NCI-H2107 treated with DMSO at 0.1 percent for 48 hours (cell line): ENCODE measurements at regions not wholly inside any gene's neighbourhood (a gene's known extent, or its start where the extent isn't known, plus 50 kb on each side); places are given as distances from the start of the nearest gene placed in this dataset.
"Not testable (repeated sequence)": the region's sequence is repeated elsewhere in the genome, so short reads cannot be mapped to it uniquely, and the experiment has no call there.

Experiments
- DNase-seq: peaks from one replicate; lab custom pipeline; 2025; ENCODE audit not compliant: unreplicated experiment; lab: John Stamatoyannopoulos, UW

DNA sequence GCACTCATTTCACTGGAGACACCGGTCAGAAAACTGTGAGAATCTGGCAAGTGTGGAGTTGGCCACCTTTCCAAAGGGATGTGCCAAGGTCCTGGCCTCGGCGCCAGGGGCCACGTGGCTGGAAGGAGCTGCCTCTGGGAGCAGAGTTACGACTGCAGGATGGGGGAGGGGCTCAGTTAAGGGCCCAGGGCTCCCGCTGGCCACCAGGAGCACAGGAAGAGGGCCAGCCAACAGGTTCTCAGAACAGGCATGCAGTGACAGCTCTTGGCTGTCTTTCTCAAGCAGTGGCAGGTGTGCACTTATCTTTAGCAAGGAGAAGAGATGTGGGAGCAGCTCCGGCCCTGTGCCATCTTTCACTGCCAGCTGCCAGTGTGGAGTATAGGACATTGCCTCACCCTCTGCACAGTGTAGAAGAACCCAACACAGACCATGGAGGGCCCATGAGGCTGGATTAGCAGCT, 115.9 kb upstream of the RBPJ start:
- no peak for DNase-seq

DNA sequence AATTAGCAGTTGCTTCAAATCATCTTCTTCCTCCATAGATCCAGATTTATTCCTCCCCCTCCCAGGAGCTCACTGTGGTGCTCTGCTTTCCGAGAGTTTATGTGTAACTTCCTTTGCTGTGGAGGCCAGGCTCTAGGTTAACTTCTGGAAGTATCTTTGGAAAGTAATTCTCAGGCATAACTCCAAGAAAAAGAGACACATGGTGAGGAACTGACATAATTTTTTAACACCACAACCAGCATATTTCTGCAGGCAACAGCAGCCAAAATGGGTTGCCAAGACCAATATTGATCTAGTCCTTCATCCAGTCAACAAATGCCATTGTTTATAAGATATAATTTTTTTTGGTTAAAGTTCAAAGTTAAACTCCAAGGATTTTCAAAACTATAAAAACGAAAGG, 114.5 kb upstream of the RBPJ start:
- no peak for DNase-seq

DNA sequence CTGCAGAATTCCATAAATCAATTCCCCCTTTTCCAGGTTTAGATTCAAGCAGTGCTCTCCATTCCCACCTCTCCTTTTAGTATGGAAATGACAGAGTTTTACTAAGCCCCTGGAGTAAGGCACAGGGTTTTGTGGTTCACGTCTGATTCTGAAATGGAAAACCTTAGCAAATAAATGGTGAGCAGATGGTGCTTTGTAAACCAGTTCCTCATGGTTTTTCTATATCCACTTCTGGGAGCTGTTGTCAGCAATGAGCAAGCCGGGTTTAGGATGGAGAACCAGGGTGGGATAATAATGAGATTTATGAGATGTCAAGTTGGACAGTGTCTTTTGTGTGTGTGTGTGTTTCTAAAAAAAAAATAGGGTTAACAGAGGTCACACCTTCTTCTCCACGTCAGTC, 113.8 kb upstream of the RBPJ start:
- peak; percentile 40 for DNase-seq

DNA sequence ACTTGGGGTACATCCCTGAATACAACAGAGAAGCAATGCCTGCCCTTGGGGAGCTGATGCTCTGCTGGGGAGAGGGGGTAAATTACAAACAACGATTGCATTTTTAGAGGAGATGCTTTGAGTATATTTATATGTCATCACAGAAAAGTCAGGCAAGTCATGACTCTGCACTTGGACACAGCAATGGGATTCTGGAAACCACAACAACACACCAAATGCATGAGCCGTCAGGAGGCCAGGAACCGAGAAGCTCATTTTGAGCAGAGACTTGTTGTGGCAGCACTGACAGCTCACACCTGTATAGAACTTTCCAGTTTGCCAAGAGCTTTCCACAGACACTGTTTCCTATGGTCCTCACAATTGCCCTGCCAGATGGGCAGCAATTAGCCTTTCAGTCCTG, 113.2 kb upstream of the RBPJ start:
- no peak for DNase-seq

DNA sequence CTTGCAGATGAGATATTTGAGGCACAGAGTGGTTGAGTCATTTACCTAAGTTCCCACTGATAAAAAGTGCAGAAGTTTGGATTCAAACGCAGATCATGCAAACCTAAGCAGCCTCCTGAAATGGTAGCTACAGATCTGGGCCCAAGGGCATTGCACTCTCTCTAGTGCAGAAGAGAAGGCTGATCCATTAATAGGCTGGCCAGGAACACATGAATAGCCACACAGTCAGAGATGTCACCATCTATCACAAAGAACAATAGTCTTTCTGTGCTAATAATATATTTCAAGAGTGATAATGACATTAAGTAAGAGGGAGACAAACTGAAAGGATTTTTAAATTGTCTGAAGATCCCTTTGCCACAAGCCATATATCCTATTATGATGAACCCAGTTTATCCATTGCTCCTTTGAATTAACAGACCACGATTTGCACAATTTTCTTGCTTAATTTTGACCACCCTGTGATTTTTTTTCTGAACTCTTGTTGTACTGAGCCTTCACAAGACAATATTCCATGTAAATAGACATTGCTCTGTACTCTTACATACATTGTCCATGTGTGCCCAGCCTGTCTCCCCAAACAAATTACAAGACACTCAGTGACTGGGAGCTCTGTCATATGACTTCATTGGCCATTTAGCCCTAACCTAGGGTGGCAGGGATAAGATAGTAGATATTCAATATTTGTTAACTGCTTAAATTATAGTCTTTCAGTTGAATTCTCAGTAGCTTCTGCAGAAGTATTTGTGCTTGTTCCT, 112.4 kb upstream of the RBPJ start:
- DNase-seq: no peak

DNA sequence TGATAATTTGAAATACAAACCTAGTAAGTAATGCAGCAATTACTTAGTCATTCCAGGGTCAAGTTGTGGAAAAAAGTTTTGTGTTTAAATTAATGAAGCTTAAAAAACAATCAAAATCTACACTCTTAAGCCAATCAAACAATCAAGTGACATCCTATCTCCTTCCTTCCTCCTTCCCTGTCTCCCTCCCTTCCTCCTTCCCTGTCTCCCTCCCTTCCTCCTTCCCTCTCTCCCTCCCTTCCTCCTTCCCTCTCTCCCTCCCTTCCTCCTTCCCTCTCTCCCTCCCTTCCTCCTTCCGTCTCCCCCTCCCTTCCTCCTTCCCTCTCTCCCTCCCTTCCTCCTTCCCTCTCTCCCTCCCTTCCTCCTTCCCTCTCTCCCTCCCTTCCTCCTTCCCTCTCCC, 111.4 kb upstream of the RBPJ start:
- not testable (repeated sequence) for DNase-seq

DNA sequence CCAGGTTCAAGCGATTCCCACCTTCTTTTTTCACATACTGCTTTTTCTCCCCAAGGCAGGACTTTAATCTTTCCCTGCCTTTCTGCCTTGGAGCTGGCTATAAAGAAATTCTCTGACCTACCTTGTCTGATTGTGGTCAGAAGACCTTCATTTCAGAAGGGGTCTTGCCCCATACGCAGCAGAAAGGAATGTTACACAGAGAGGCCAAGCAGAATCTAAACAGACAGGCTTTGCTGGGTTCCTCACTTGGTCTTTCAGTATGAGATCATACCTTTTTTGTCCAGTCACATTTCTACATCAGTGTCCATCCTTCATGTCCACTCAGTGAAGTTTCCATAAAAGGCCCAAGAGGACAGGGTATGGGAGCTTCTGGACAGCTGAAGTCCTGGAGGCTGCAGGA, 108.3 kb upstream of the RBPJ start:
- no peak for DNase-seq

DNA sequence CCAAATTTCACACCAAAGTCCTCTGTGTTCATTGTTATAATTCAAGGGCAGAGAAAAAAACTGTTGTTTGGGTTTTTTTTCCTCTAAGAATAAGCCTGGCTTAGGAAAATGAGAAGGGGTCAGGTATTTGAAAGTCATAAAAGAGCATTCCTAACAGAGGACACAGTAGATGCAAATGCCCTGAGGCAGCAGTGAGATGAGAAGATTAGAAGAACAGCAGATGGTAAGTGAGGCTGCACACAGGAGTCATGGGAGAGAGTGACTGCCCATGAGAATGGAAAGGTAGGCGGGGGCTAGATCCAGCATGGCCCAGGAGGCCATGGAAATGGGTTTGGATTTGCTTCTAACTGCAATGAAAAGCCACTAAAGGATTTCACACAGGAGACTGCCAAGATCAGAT, 107.5 kb upstream of the RBPJ start:
- no peak for DNase-seq

DNA sequence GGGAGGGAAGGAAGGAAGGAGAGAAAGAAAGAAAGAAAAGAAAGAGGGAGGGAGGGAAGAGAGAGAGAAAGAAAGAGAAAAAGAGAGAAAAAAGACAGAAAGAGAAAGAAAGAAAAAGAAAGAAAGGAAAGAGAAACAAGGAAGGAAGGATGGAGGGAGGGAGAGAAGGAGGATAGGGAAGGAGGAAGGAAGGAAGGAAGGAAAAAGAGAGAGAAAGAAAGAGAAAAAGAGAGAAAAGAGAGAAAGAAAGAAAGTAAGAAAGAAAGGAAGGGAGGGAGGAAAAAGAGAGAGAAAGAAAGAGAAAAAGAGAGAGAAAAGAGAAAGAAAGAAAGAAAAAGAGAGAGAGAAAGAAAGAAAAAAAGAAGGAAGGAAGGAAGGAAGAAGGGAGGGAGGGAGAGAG, 105.8 kb upstream of the RBPJ start:
- no peak for DNase-seq

DNA sequence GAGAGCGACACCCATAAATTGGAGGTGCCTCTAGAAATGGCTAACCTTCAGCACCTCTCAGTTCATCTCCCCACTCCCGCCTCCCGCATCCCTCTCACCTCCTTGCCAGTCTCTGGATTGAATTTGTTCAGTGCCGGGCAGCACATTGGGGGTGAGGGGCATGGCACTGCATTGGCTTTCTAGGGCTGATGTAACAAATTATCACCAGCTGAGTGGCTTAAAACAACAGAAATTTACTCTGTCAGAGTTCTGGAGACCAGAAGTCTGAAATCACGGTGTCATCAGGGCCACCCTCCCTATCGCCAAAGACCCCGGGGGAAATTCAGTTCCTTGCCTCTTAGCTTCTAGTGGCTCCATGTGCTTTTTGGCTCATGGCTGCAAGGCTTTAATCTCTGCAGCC, 105.1 kb upstream of the RBPJ start:
- DNase-seq: no peak

DNA sequence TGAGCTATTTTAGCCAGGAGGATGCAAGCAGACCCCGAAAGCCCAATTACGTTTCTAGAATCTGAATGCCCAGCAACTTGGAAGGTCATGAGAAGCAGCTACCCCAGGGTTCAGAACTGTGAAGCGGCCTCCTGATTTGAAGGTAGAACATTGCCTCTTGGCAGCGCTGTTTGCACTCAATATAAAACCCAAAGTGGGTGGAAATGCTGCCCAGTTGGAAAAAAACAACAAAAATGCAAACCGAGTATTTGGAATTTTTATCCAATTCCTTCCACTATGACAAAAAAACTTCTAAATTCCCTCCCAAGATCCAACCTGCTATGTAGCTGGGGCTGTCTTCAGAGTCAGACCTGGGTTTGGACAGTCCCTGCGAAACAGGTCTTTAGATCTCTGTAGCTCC, 103.3 kb upstream of the RBPJ start:
- DNase-seq: no peak

DNA sequence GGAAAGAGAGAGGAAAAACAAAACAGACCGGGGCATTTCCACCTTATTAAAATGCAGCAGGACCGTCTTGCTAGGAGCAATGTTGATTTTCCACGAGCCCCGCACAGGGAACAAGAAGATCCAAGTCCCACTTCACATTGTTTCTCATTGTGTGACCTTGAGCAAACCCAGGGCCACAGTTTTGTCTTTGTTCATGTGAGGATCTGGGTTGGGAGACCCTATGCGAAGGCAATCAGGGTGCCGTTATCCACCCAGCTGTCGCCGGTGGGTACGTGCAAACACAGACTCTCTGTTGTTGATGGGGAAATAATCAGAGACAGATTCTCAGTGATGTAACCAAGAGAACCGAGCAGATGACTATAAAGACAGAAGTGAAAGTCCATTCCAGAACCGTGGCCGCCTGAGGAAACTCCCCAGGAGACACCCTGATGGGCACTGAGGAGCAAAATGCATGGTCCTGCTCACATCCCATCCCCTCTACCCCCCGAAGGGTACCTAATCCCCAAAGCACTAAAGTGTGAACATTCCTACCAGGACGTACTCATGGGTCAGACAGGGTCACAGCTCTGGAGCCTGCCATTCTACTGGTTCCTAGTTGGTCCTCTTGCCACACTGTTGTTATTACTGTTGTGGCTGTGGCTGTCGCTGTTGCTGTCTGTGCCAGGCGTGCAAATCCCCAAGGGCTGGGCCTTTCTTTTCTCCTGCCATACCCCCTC, 102.7 kb upstream of the RBPJ start:
- DNase-seq: no peak

DNA sequence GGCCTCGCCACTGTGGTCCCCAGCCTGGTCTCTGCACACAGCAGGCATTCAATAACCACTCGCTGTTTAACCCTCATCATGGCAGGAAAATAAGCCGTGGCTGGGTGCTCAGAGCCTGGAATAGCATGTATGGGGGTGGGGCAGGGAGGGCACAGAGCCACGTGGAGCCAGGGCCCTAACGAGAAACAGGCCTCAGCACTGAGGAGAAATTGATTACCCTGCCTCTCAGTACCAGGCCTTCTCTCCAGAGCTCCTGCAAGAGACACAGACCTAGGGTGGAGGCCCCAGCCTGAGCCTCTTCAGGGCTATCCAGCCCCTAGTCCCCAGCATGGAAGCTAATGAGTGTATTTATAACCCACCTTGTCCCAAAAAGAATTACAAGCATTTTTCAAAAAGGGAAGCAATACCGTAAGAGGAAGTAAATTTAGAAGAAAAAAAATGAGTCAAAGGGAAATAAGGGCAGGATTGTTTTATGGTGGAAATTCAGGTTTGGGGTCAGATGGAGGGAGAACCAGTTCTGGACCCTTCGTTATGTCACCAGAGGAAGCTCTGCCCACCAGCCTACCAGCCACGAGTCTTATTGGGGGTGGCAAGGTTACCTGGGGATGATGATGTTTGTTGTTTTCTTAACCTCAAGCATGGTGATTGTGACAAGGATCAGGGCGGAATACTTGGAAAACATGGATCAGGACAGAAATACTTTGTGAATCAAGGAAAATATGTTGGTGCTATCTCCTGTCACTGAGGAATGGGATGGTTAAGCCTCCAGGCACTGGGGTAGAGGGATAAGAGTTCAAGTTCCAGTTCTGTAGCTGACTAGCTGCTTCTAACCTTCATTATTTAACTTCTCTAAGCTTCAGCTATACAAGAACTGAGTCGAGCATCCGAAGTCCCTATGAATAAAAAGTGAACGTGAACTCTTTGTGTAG, 101.9 kb upstream of the RBPJ start:
- DNase-seq: no peak

DNA sequence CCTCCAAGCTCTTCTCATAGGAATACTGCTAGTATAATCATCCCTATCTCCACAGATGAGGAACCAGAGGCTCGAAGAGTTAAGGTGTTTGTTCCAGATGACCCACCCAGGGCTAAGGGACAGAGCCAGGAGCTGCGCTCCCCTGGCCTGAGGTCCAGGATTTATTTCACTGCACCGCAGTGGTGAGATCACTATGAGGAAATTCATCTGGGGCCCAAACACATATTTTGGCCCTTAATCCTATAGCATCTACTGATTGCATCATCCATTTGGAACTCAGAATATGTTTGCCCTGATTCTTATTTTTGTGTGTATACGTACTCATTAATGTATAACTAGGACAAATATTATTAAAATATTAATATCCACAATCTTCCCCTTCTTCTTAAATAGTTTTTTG, 100.1 kb upstream of the RBPJ start:
- DNase-seq: no peak

DNA sequence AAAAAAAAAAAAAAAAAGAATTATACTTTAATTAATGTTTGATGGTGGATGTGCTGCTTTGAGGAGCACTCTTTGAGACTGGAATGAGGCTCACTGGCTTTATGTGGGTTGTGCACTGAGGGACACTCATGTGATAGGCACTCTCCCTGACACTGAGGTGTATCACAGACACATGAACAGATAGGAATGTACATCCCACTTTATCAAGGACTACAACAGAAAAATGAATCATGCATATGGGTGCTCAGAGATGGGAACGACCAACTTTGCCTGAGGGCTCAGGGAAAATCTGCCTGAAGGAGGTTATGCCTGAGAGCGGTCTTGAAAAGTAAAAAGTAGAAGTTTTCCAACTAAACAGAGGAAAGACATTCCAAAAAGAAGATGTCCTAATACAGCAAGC, 97.7 kb upstream of the RBPJ start:
- no peak for DNase-seq

DNA sequence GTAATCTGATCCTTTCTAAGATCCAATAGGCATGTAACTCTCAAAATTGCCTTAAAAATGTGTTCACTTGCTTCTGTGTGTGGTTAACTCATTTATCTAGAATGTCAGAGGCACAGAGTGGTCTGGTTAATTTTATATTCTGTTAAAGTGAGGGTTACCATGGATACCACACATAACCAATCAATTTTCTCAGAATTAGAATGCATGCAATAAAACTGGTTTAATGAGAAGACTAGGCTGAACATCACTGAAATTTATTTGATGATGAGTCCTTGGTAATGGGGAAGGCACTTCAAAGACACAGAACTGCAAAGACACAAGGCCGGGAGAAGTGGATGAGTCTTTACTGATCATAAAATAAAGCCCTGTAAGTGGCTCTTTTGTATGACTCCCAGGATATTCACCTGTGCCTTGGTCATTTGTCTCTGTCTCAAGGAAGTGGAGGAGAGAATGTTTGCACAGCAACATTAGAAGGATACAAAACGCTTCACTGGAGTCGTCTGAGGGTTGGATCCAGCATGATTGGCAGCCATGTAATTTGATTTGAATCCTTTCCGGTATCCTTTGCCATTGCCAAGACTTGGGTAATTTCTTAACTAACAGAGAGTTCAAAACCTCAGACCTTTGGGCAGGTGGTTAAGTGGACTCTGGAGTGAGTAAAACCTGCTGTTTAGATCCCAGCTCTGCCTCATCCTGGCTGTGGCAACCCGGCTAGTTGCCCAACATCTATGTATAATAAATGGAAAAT, 94.0 kb upstream of the RBPJ start:
- DNase-seq: no peak

DNA sequence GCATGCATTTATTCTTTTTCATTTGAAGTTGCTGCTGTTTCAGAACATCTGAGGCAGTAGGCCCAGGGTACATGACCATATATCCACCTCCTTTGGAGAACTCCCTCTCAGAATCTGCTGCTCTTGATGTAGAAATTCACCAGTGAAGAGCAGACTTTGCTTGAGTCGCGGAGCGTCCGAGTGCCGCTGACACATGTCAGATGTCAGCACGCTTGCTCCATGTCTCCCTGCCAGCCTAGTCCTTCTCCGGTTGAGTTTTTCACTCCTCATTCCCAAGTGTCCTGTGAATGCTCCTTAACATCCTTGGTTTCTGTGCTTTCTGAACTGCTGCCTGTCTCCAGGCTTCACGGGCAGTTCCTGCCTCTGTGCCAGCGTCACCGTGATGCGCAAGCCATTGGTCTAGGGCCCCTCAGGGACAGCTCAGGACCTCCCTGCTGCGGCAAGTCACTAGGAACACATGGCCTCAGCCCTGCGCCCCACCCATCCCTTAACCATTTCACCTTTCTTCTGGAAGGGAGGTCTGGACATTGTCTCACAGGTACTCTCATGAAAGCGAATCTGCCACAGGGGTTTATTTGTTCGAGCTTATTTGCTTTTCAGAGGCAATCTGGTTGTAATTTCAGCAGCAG, 93.1 kb upstream of the RBPJ start:
- DNase-seq: no peak

DNA sequence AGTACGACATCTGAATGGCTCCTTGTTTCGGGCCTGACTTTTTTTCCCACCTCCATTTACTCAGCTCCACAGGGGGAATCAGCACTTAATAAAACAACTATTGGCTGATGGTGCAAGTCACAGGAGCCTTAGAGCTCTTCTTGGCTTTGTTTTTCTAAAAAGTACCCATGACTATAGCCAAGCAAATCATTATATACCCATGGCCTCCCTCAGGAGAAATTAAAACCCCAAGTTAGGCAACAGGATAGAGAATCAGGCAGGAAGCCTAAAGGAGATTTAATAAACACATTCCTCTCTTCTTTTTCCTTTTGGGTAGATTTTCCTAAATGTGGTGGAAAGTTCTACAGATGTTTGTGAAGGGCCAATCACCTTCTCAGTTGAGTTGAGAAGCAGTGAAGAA, 91.9 kb upstream of the RBPJ start:
- DNase-seq: no peak

DNA sequence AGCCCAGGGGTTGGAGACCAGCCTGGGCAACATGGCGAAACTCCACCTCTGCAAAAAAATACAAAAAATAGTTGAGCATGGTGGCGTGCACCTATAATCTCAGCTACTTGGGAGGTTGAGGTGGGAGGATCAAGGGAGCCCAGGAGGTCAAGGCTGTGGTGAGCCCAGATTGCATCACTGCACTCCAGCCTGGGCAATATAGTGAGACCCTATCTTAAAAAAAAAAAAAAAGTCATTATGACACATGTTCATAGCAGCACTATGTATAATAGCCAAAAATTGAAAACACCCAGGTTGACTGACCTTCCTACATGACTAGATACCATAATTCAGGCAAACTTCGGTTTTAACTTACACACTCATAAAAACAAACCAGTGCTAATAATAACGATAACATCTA, 90.8 kb upstream of the RBPJ start:
- no peak for DNase-seq

DNA sequence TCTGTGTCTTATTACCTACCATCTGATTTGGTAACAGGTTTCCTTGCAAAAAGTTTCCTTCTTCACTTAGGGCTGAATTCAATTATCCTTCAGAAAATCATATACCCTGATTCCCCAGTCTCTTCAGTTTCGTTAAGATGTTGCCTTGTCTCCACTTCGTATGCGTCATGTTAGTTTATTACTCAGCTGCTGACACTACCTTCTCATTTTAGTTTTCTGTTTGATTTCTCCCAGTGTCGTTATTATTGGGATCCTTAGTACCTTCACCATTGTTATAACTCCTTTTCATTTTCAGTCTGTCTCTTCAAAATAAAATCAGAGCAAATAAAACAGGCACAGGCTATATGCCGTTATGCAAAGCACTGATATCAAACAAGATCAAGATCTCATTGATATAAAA, 87.5 kb upstream of the RBPJ start:
- DNase-seq: no peak

DNA sequence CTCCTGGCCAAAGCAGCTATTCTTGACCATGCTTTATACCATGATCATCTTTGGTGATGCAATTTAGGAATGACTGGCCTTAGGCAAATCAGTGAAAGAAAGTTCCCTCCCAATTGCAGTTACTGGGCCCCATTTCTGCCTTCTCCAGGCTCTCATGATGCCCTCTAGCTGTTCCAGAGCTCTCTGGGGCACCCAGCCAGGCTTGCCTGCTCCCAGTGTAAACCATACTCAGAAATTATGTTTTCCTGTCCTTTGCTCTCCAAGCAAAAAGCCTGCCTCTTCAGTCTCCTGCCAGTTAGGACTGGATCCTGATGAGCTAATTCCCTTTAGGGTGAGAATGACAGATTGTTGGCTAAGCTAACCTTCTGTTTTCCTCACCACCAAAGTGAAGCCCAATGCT, 85.3 kb upstream of the RBPJ start:
- peak; percentile 6 for DNase-seq
